PC-3 (cell line): ENCODE measurements at regions not wholly inside any gene's neighbourhood (a gene's known extent, or its start where the extent isn't known, plus 50 kb on each side); places are given as distances from the start of the nearest gene placed in this dataset.
A peak's percentile ranks its signal among the peaks of the same experiment; 100 is the strongest.
"Not testable (repeated sequence)": the region's sequence is repeated elsewhere in the genome, so short reads cannot be mapped to it uniquely, and the experiment has no call there.

Source experiments
- ATAC-seq: fragments of 200-7000 bp; cut with Tn5 transposase; 2 replicates; pipeline ENCODE4 v1.9.1; 2020; ENCODE audit warnings: mild to moderate bottlenecking, moderate library complexity
- BruUV-seq: library from RNA; stranded (reverse); fragments of 400-500 nt; replicated peaks from 2 replicates; lab custom pipeline; 2021; lab: Mats Ljungman, UMichigan
- CTCF ChIA-PET: fragments of 300-600 bp; sonication (Branson Sonifier 250); formaldehyde crosslinking; loops from one replicate; lab custom pipeline; 2022; ENCODE audit warnings: antibody characterized with exemption; lab: Charles Lee
- POLR2A ChIA-PET: fragments of 300-600 bp; sonication (Branson Sonifier 250); formaldehyde crosslinking; loops from one replicate; lab custom pipeline; 2022; ENCODE audit warnings: antibody characterized with exemption; ENCODE audit not compliant: unreplicated experiment; lab: Charles Lee
- DNase-seq: peaks from one replicate; pipeline ENCODE4 v3.0.0-alpha.2; 2015
- H2AFZ ChIP-seq: fragments of 300-600 bp; sonication (generic); 2 replicates; pipeline ENCODE4 v1.6.0; 2016; ENCODE audit warnings: antibody characterized with exemption, low read length
- H3F3A ChIP-seq: fragments of 300-600 bp; sonication (generic); one replicate; pipeline ENCODE4 v1.6.0; 2017; ENCODE audit warnings: antibody characterized with exemption, low read length, control low read depth, mild to moderate bottlenecking; ENCODE audit not compliant: unreplicated experiment
- H3K27ac ChIP-seq: fragments of 300-600 bp; sonication (generic); 2 replicates; pipeline ENCODE4 v1.5.1; 2016; ENCODE audit warnings: mild to moderate bottlenecking, low read length
- H3K27me3 ChIP-seq: fragments of 300-600 bp; sonication (generic); 2 replicates; pipeline ENCODE4 v1.6.1; 2016; ENCODE audit warnings: low read length, mixed read lengths
- H3K36me3 ChIP-seq: fragments of 300-600 bp; sonication (generic); 2 replicates; pipeline ENCODE4 v1.6.1; 2016; ENCODE audit warnings: low read depth, mixed run types, low read length, mixed read lengths
- H3K4me1 ChIP-seq: fragments of 300-600 bp; sonication (generic); 2 replicates; pipeline ENCODE4 v1.5.1; 2016; ENCODE audit warnings: low read length; ENCODE audit not compliant: insufficient read depth
- H3K4me2 ChIP-seq: fragments of 300-600 bp; sonication (generic); 2 replicates; pipeline ENCODE4 v1.6.0; 2016; ENCODE audit warnings: low read length
- H3K4me3 ChIP-seq: fragments of 300-600 bp; sonication (generic); 2 replicates; pipeline ENCODE4 v1.5.1; 2016; ENCODE audit warnings: mild to moderate bottlenecking, low read length, mixed read lengths
- H3K79me2 ChIP-seq: fragments of 300-600 bp; sonication (generic); 2 replicates; pipeline ENCODE4 v1.6.1; 2017; ENCODE audit warnings: low read length, mixed read lengths
- H3K9ac ChIP-seq: fragments of 300-600 bp; sonication (generic); 2 replicates; pipeline ENCODE4 v1.6.0; 2016; ENCODE audit warnings: mild to moderate bottlenecking, low read length
- H3K9me2 ChIP-seq: fragments of 300-600 bp; sonication (generic); replicated peaks from 2 replicates; pipeline ENCODE4 v1.6.1; 2016; ENCODE audit warnings: mixed run types, low read length, mixed read lengths
- H3K9me3 ChIP-seq: fragments of 300-600 bp; sonication (generic); 2 replicates; pipeline ENCODE4 v1.6.1; 2016; ENCODE audit warnings: low read length, mixed read lengths
- H4K20me1 ChIP-seq: fragments of 300-600 bp; sonication (generic); 2 replicates; pipeline ENCODE4 v1.6.1; 2016; ENCODE audit warnings: low read length, mixed read lengths
- CTCF ChIP-seq: fragments of 300-600 bp; sonication (generic); conservative IDR thresholded peaks from 2 replicates; pipeline ENCODE4 v1.5.1; 2017; ENCODE audit warnings: antibody characterized with exemption, low read depth, mild to moderate bottlenecking, low read length
- EZH2phosphoT487 ChIP-seq: fragments of 300-600 bp; sonication (generic); IDR thresholded peaks from 2 replicates; pipeline ENCODE4 v1.6.1; 2018; ENCODE audit warnings: mild to moderate bottlenecking, antibody characterized with exemption, low read length, borderline replicate concordance
- intact Hi-C: fragments of 100-400 bp; cut with micrococcal nuclease; formaldehyde crosslinking; loops from 2 replicates; pipeline ENCODE4 v1.9.0; 2023

GRCh38 chr1:181319907-181320306 is 163.4 kb upstream of the CACNA1E start:
- Histone ChIP-seq H3K9ac (no peak overlapping the region), H3K4me2 (no peak overlapping the region), H3K79me2 (no peaks in the 10 kb centered on the region), H3K9me2 (no peaks in the 10 kb centered on the region), H2AFZ (no peak overlapping the region), H3K36me3 (no peaks in the 10 kb centered on the region), H3K4me1 (peaks cover 5% of the 10 kb centered on the region), H3F3A (no peaks in the 10 kb centered on the region), H3K27ac (no peak overlapping the region), H3K4me3 (no peak overlapping the region), H4K20me1 (no peaks in the 10 kb centered on the region), H3K27me3 (peaks cover 73% of the 10 kb centered on the region), H3K9me3 (no peaks in the 10 kb centered on the region)
- intact Hi-C loops, result no loop called here
- no peak for DNase-seq
- no peak for ATAC-seq
- no TSS peak for BruUV-seq
- TF ChIP-seq CTCF (no peak), EZH2phosphoT487 (no peak)
- ChIA-PET CTCF (no interaction called here), POLR2A (no interaction called here)

GRCh38 chr1:181324797-181325616 is 158.3 kb upstream of the CACNA1E start:
- Histone ChIP-seq H3K36me3 (no peaks in the 10 kb centered on the region), H3K4me2 (no peak overlapping the region), H2AFZ (no peak overlapping the region), H4K20me1 (no peaks in the 10 kb centered on the region), H3K9me3 (no peaks in the 10 kb centered on the region), H3K27me3 (peaks cover 24% of the 10 kb centered on the region), H3K4me1 (peaks cover 9% of the 10 kb centered on the region), H3K9ac (no peak overlapping the region), H3F3A (no peaks in the 10 kb centered on the region), H3K79me2 (no peaks in the 10 kb centered on the region), H3K9me2 (no peaks in the 10 kb centered on the region), H3K4me3 (no peak overlapping the region), H3K27ac (no peak overlapping the region)
- intact Hi-C loops, result no loop called here
- ATAC-seq (peak; percentile 78), DNase-seq (peak; percentile 56)
- CTCF ChIA-PET, result no interaction called here
- POLR2A ChIA-PET, result no interaction called here
- no TSS peak for BruUV-seq
- no peak for TF ChIP-seq CTCF
- TF ChIP-seq EZH2phosphoT487, result no peak

GRCh38 chr1:181325765-181326164 is 157.6 kb upstream of the CACNA1E start:
- POLR2A ChIA-PET, H3K36me3 ChIP-seq, ATAC-seq, DNase-seq, H4K20me1 ChIP-seq, H3K9me2 ChIP-seq, H3F3A ChIP-seq, H3K4me1 ChIP-seq, H2AFZ ChIP-seq, H3K4me3 ChIP-seq, CTCF ChIA-PET, intact Hi-C loops, BruUV-seq, H3K27ac ChIP-seq, H3K9ac ChIP-seq, H3K79me2 ChIP-seq, H3K9me3 ChIP-seq, H3K4me2 ChIP-seq: not testable (repeated sequence)
- peaks cover 16% of the 10 kb centered on the region for H3K27me3 ChIP-seq
